T-helper 1 cell (primary cell): ENCODE measurements at regions not wholly inside any gene's neighbourhood (a gene's known extent, or its start where the extent isn't known, plus 50 kb on each side); places are given as distances from the start of the nearest gene placed in this dataset.

Experiments used
- DNase-seq, 5 donors: peaks; one replicate each; pipeline ENCODE4 v3.0.0-alpha.2; 2012 to 2020

DNA sequence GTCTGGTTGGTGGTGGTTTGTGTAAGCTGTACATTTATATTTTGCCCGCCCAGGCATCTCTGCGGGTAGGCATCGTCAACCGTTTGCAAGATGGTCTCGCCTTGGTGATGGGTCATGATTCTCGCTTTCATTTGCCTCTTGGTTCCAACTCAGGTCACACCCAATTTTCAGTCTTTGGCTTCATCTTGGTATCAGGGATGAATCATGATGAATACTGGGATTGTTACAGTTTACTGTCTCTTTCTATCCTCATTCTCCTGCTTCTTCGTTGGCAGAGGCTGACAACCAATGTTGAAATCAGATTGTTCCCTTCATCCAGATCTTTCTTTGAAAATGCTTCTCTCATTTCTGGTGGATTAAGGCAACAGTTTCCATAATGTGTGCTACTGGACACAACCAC lies 129.7 kb upstream of the KAZN start:
- no peak for DNase-seq

DNA sequence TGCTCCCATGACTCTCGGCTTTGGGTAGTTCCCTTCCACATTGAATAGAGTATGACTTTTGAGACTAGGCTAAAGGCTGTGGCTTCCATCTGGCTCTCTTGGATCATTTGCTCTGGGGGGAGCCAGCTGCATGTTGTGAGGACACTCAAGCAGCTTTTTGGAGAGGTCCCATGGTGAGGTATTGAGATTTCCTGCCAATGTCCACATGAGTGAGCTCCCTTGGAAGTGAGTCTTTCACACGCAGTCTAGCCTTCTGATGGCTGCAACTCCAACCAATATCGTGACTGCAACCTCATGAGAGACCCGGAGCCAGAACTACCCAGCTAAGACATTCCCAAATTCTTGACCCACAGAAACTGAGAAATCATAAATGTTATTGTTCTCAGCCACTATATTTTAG lies 127.7 kb upstream of the KAZN start:
- no peak for DNase-seq

GRCh38 chr1:14474856-14475255 lies 123.6 kb upstream of the KAZN start:
- no peak for DNase-seq

- no peak for DNase-seq
Measured at GRCh38 chr1:14476170-14476955, 122.1 kb upstream of the KAZN start.

- DNase-seq = no peak
Measured at GRCh38 chr1:14478120-14478519, 120.4 kb upstream of the KAZN start.

GRCh38 chr1:14479865-14480264 lies 118.6 kb upstream of the KAZN start:
- no peak for DNase-seq

GRCh38 chr1:14482784-14483450 lies 115.6 kb upstream of the KAZN start:
- no peak for DNase-seq

- DNase-seq = no peak
Measured at GRCh38 chr1:14485285-14485684, 113.2 kb upstream of the KAZN start.

DNA sequence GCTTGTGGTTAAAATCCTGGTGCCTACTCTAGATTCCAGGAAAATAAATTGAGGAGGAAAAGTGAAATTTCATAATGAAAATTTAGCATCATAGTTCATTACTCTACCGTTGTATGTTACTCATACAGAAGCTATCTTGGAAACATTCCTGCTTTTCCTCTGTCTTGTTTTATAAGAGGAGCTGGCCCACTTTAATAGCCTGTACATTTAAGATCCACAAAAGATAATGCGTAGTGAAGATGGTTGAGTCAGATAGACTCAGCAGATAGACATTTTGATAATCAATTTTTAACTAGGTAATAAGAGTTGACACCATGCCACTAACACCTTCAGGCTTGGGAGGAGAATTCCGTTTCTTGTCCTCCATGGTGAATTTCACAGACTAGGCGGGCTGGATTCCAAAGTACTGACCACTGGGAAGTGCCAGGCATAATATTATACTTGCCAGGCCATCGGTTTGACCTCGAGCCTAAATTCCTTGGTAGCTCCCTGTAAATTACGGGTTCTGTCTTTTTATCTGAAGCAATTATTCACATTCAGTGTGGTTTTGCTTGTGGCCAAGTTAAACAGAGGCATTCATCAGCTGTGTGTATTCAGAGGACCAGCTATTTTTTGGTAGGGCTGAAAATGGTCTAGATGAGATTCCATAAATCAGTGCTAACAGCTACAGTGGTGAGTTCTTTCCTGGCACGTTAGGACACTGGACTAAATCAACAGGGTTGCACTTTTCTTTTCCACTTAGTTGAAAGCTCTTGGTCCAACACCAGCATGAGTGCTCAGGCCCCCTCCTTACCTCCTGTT lies 111.9 kb upstream of the KAZN start:
- DNase-seq = no peak

- DNase-seq = no peak
Measured at GRCh38 chr1:14487671-14488070, 110.8 kb upstream of the KAZN start.

- DNase-seq = no peak
Measured at GRCh38 chr1:14494911-14495310, 103.6 kb upstream of the KAZN start.

DNA sequence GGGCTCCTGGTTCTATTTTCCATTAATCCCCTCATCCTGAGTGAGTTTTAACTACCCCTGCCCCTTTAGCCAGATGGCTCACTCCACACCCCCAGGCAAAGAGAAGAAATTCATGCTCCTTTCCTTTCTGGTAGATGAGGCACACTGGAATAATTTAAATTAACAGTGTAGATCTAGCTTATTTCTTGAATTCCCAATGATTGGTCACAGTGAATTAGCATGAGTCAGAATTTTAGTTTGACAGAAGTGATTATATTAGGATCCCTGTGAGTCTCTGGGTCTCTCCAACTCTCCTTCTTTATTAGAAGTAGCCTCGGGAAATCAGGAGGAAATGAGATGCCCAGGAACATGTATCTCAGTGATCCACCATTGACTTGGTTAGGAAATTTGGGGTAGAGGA lies 103.1 kb upstream of the KAZN start:
- DNase-seq = no peak

- DNase-seq = no peak
Measured at GRCh38 chr1:14495996-14496395, 102.5 kb upstream of the KAZN start.

DNA sequence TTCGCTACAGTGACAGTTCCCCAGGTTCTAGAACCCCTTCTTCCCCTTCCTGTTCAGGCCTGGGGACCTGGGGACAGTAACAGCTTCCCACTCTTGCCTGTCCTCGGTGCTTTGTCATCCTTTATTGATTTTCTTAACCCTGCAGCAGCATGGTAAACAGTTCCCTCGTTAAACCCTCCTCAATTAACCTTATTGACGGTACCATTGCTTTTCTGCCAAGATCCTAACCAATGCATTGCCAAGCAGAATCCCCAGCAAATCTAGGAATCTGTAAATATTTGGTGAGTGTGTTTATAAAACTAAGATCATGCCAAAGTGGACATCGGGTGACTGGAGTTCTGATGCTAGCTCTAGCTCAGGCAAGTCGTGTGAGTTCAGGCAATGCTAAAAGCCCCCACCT lies 99.6 kb upstream of the KAZN start:
- no peak for DNase-seq

DNA sequence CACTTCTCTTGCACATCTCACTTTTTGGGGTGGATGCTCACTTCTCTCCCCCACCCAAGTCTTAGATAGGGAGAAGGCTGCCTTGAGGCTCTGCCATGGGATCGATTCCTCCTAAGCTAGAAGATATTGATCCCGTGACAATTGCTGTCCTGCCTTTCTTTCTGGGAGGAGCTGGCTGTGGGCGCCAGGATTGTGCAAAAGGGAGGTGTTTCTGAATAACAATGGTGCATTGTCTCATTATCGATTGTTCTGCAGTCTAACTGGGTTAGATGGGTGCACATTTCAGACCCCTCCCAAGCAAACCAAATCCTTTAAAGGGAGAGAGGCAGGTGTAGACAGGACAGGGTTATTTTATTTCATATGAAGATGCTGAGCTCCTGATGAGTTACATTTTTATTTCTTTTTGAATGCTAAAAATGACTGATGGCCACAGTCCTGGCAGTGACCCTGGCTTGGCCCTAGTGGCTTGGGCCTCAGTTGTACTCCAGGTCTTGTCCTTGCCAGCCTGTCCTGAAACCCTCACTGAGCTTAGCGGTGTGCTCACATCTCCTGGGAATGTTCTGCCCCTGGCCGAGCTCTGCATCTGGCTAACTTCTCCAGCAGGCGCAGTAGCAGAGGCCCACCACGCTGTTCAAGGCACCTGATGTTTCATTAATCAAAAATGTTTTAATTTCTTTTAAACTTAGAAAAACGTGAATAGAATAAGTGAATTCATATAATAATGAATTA lies 99.0 kb upstream of the KAZN start:
- DNase-seq = no peak

GRCh38 chr1:14500041-14500440 lies 98.4 kb upstream of the KAZN start:
- no peak for DNase-seq

- no peak for DNase-seq
Measured at GRCh38 chr1:14500912-14501311, 97.6 kb upstream of the KAZN start.

GRCh38 chr1:14504517-14504916 lies 94.0 kb upstream of the KAZN start:
- no peak for DNase-seq

DNA sequence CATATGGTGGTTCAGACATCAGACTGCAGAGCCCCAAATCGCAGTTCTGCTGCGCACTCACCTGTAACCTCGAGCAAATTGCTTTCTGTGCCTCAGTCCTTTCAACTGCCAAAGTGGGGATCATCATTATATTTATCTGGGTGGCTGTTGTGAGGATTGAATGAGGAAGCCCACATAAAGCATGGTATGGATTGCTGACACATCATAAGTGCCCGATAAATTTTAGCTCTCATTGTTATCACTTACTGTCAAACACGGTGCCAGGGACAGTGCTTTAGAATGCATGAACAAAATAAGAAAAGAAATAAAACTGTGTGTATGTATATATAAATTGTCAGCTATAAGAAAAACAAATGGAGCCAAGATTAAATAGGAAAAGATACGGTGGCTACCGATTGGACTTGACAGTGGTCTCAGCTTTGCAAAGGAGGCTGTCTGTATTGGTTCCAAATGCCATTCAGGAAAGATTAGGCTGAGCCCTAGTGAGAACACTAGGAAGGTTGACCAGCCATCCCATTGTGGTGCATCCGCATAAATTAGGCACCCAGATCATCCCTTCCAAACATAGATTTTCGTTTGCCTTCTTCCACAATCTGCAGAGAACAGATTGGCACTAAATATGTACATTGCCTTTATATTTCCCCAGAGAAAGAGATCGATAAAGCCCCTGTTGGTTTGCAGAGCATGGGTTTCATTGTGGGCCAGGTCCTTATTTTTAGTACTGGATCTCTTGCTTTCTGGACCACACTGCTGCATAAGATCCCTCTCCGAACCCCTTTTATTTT lies 91.8 kb upstream of the KAZN start:
- DNase-seq = no peak

DNA sequence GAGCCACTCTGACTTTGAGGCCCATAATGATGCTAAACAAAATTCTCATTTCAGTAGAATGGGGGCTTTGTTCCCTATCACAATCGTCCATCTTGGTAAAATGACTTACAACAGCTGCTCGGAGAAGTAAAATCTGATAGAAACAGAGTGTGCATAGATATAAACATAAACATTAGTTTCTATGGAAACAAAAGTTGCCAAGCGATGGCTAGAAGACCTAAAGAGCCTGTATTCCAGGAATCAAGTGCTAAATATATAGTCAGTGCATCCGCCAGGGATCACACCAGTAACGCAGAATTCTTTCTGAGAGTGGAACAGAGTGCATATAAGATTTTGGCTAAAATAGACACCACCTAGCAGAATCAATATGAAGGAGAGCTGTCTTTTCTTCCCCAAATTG lies 91.2 kb upstream of the KAZN start:
- DNase-seq = no peak

GRCh38 chr1:14508613-14509012 lies 89.9 kb upstream of the KAZN start:
- DNase-seq = no peak

GRCh38 chr1:14511166-14511680 lies 87.3 kb upstream of the KAZN start:
- DNase-seq = no peak
